HK-2 (cell line): ENCODE measurements at regions not wholly inside any gene's neighbourhood (a gene's known extent, or its start where the extent isn't known, plus 50 kb on each side); places are given as distances from the start of the nearest gene placed in this dataset.
"Not testable (repeated sequence)": the region's sequence is repeated elsewhere in the genome, so short reads cannot be mapped to it uniquely, and the experiment has no call there.

Experiments used
- DNase-seq: peaks from one replicate; pipeline ENCODE4 v3.0.0-alpha.2; 2018; ENCODE audit not compliant: unreplicated experiment

- no peak for DNase-seq
These were observed 96.2 kb upstream of the TSHZ3 start for GRCh38 chr19:31445406-31445805.

- peak; percentile 28 for DNase-seq
These were observed 99.0 kb upstream of the TSHZ3 start for GRCh38 chr19:31448221-31448657.

- DNase-seq, result no peak
These were observed 100.1 kb upstream of the TSHZ3 start for GRCh38 chr19:31449379-31449778.

- no peak for DNase-seq
These were observed 101.5 kb upstream of the TSHZ3 start for GRCh38 chr19:31450696-31451095.

GRCh38 chr19:31451686-31452330 is 102.6 kb upstream of the TSHZ3 start:
- DNase-seq, result no peak

- DNase-seq, result no peak
These were observed 110.2 kb upstream of the TSHZ3 start for GRCh38 chr19:31459430-31459829.

- DNase-seq, result no peak
These were observed 112.7 kb upstream of the TSHZ3 start for GRCh38 chr19:31461814-31462539.

GRCh38 chr19:31470229-31470939 is 121.1 kb upstream of the TSHZ3 start:
- no peak for DNase-seq

- DNase-seq, result no peak
These were observed 121.7 kb upstream of the TSHZ3 start for GRCh38 chr19:31470952-31471351.

GRCh38 chr19:31478241-31478640 is 129.0 kb upstream of the TSHZ3 start:
- DNase-seq, result no peak

- no peak for DNase-seq
These were observed 134.1 kb upstream of the TSHZ3 start for GRCh38 chr19:31483226-31483857.

- not testable (repeated sequence) for DNase-seq
These were observed 135.7 kb upstream of the TSHZ3 start for GRCh38 chr19:31484858-31485410.

- no peak for DNase-seq
These were observed 136.2 kb upstream of the TSHZ3 start for GRCh38 chr19:31485472-31485871.

GRCh38 chr19:31491242-31491641 is 142.0 kb upstream of the TSHZ3 start:
- no peak for DNase-seq

GRCh38 chr19:31492050-31492449 is 142.8 kb upstream of the TSHZ3 start:
- no peak for DNase-seq

- no peak for DNase-seq
These were observed 146.8 kb upstream of the TSHZ3 start for GRCh38 chr19:31496076-31496475.

- DNase-seq, result no peak
These were observed 148.5 kb upstream of the TSHZ3 start for GRCh38 chr19:31497709-31498108.

GRCh38 chr19:31498781-31499180 is 149.5 kb upstream of the TSHZ3 start:
- no peak for DNase-seq

- DNase-seq, result no peak
These were observed 150.3 kb upstream of the TSHZ3 start for GRCh38 chr19:31499281-31500196.

GRCh38 chr19:31500197-31500830 is 151.1 kb upstream of the TSHZ3 start:
- DNase-seq, result no peak
